Activated CD8-positive, alpha-beta memory T cell treated with anti-CD3 and anti-CD28 coated beads for 48 hours (primary cell): ENCODE measurements at regions not wholly inside any gene's neighbourhood (a gene's known extent, or its start where the extent isn't known, plus 50 kb on each side); places are given as distances from the start of the nearest gene placed in this dataset.

Experiments
- DNase-seq, 3 experiments: peaks; one replicate each; pipeline ENCODE4 v3.0.0-alpha.2; 2020; ENCODE audit warnings: low read depth in 2 of 3, low spot score in 2 of 3

GRCh38 chr4:126291886-126292285 is 977.1 kb downstream of the FAT4 start:
- no peak for DNase-seq

GRCh38 chr4:126298271-126298670 is 983.5 kb downstream of the FAT4 start:
- no peak for DNase-seq

- no peak for DNase-seq
These were observed 991.6 kb downstream of the FAT4 start for GRCh38 chr4:126306152-126306869.

DNA sequence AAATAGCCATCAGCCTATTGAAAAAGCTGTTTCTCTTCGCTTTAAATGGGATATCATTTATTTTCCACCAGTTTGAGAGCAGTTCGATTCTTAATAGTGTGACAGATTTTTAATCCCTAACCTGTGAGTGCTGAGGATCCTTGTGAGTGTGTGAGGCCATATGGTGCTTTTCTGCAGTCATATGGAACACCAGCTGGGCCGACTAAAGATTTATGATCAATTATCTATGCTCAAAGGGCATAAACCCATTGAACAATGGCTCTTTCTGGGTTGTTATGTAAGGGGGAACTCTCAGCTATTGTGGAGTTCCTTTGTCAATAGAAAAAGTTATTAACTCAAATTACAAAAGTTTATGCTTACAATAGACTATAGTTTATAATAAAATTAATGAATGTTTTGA is 1003.6 kb downstream of the FAT4 start:
- DNase-seq, result no peak

DNA sequence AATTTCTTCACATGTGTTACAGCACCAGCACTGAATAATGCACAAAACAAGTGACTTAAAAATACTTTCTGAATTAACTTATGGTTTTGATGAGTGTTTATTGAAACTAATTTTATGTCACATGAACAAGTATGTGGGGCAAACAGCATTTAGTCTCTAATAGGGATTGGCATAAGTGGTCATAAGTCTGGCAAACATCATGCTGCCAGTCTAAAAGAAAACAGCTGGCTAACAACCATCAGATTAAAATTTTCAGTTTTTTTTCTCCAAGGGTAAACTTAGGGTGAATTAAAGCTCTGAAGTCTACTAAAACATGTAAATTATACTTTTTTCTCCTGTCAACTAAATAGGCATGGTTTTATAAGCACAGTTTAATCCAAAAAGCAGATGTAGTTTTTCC is 1014.2 kb downstream of the FAT4 start:
- no peak for DNase-seq

GRCh38 chr4:126338548-126338947 is 1023.8 kb downstream of the FAT4 start:
- no peak for DNase-seq

DNA sequence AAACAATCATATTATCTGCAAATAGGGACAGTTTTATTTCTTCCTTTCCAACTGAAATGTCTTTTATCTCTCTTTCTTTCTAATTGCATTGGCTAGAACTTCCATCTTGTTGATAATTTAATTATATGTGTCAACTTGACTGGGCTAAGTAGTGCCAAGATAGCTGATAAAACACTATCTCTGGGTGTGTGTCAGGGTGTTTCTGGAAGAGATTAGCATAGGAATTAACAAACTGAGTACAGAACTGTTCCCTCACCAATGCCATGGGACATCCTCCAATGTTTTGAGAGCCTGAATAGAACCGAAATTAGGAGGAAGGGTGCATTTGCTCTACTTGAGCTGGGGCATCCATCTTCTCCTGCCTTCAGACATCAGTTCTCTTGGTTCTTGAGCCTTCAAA is 1027.2 kb downstream of the FAT4 start:
- DNase-seq, result no peak

DNA sequence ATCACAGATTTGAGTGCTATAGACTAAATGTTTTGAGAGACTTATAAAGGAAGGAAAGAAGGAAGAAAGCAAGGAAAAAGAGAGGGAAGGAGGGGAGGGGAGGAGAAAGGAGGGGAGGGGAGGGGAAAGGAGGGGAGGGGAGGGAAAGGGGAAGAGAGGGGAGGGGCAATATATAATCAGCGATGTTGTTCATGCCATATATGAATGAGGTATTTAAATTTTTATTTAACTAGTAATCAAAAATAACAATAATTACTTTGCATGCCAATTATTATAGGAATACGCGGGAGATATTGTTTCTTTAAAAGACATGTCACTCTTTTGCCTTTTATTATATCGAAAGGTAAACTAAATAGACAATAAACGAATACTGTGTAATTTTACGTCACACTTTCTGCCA is 1029.7 kb downstream of the FAT4 start:
- no peak for DNase-seq

DNA sequence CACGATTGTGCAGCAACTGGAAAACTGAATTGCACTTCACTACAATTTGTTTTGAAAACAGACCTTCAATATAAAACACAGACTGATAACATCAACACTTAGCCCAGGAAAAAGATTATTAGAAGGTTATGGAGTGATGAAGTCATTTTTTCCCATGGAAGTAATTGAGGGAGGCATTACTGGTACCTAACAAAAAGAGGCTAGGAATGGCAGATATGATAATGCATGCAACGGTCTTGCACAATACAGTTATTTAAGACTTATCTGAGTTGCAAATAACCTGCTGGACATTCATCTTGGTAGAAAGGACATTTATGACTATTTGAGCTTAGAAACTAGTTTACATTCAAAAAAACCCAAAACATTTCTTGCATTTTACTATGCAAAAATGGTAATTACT is 1031.9 kb downstream of the FAT4 start:
- DNase-seq, result no peak

DNA sequence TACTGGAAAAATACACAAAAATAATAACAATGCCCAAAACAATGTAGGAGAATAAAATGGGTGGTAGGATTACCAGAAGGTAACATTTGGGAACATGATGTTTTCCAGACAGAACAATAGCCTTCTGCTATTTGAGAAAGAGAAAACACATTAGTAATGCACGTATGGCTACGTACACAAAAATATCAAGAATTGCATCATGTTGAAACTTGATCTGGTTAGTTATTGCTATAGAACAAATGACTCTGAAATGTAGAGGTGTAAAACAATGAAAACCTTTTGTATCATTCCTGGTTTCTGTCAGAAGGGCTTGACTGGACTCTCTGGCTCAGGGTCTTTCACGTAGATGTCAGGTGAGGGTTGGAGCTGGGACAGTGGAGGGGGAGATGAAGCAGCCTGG is 1040.0 kb downstream of the FAT4 start:
- DNase-seq, result no peak

DNA sequence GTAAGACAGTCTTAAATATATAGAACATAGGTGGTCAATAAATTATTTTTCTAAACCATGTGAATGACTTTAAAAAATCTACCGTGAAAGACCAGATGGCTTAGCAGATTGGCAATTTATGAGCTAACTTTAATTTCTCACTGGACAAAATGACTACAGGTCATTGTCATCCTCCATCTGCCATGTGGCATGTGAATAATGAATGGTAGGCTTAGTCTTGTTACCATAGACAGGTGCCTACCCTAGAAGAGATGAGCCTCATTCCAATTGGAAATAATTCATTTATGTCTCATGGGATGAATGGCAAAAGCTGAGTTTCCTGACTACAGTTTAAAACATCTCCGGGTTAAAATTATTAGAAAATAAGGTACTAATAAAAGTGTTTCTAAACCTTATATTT is 1043.3 kb downstream of the FAT4 start:
- DNase-seq, result no peak

DNA sequence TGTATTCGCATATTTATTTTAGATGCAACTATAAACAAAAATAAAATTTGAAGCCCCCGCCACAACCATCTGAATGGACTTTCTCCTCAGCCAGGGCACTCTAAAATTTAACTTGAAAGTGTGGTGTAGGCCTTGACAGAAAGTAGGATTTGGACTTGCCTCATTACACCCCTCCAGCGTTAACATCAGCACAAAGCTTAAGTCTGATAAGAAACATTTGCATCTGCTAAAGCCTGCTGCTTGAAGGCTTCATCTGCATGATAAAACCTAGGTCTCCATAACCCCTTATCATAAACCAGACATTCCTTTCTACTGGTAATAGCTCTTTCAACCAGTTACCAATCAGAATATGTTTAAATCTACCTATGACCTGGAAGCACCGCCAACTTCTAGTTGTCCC is 1046.5 kb downstream of the FAT4 start:
- DNase-seq, result no peak

DNA sequence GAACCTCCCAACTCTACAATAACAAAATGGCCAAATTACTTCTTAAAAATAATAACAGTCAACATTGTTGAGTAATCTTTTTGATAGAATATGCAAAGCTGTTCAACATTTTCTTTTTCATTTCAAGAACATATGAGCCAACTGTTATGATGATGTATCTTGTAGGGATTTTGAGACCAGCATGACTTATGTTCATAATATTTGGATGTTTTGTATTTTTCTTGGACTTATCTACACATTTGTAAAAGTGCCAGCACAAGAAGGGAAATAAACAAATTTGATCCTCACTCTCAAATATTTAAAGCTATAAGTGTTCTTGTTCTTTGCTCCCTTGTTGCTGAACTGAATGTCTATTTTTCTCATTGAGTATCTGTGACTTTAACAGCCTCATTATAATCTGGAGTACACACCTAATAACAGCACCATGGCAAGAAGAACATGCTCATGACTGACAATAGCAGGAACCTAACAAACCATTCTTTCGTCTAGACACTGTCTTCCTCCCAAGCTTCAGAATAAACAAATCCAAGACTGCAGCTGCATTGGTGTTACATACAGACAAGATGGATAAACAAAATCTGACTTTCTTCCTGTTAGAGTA is 1049.7 kb downstream of the FAT4 start:
- DNase-seq, result no peak

GRCh38 chr4:126369076-126369475 is 1054.3 kb downstream of the FAT4 start:
- no peak for DNase-seq

DNA sequence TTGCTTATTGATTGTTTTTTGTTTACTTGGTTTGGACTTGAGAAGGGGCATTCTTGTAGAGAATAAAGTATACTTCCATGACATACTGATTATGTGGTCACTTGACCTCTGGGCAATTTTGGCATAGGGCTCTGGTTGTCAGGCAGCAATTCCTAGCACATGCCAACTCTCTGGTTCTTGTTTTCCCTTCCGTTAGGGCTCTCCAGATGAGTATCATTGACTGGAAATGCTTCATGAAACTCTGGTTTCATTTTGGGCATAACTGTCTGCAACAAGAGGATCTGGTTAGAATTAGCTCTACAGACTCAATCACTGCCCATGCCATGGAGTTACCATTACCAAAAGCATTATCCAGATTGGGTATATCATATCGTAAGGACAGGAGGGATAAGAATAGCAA is 1057.9 kb downstream of the FAT4 start:
- no peak for DNase-seq

- DNase-seq, result no peak
These were observed 1060.8 kb downstream of the FAT4 start for GRCh38 chr4:126375462-126376054.

- DNase-seq, result no peak
These were observed 1071.2 kb downstream of the FAT4 start for GRCh38 chr4:126385954-126386353.

GRCh38 chr4:126386512-126386911 is 1071.8 kb downstream of the FAT4 start:
- DNase-seq, result no peak

GRCh38 chr4:126395664-126396063 is 1080.9 kb downstream of the FAT4 start:
- DNase-seq, result no peak

GRCh38 chr4:126396121-126396520 is 1081.4 kb downstream of the FAT4 start:
- DNase-seq, result no peak

- no peak for DNase-seq
These were observed 1081.9 kb downstream of the FAT4 start for GRCh38 chr4:126396703-126397102.

- no peak for DNase-seq
These were observed 1089.8 kb downstream of the FAT4 start for GRCh38 chr4:126404549-126404948.
